Inflammatory macrophage treated with lipopolysaccharide for 4 hours (primary cell): ENCODE measurements at regions not wholly inside any gene's neighbourhood (a gene's known extent, or its start where the extent isn't known, plus 50 kb on each side); places are given as distances from the start of the nearest gene placed in this dataset.

ENCODE experiments used
- DNase-seq: peaks from one replicate; pipeline ENCODE4 v3.0.0-alpha.2; 2020

DNA sequence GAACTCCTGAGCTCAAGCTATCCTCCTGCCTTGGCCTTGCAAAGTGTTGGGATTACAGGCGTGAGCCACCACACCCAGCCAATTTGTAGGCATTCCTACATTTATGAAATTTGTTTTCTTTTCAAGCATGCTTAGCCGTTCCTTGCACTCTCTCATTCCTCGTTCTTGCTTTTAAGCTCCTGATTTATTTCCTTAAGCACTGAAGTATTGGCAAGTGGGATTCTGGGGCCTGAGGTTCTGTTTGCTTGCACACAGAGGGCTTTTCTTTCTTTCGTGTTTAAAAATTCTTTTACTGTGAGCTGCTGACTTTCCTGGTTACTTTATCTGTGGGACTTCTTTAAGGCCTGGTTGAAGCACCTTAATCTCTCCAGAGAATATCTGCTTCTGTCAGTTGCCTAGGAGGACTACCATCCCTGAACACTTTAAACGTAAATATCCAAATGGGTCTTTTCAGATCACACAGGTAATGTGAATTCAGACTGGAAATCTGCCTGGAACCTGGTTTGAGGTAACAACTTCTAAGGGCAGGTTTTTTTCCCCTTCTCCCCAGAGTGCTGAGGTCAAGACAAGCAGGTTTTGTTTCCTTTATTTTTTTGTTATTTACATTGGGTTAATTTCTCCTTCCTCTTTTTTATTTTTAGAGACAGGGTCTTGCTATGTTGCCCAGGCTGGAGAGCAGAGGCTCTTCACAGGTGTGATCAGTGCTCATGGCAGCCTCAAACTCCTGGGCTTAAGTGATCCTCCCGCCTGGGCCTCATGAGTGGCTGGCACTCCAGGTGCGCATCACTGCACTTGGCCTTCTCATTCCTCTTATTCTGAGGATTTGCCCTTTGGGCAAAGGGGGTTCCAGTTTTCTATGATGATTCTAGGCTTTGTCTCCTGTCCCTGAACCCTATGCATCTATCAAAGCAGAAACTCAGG lies 102.9 kb downstream of the PFKFB3 start:
- DNase-seq = no peak

DNA sequence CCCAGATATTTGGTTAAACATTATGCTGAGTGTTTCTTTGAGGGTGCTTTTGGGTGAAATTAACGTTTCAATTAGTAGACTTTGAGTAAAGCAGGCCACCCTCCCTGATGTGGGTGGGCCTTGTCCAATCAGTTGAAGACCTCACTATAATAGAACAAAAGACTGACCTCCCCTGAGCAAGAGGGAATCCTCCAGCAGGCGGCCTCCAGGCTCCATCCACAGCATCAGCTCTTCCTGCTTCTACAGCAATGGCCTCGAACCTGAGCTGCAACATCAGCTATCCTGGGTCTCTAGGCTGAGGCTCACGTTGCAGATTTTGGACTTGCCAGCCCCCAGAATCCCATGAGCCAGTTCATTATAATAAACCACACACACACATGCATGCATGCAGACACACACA lies 104.2 kb downstream of the PFKFB3 start:
- DNase-seq = no peak

DNA sequence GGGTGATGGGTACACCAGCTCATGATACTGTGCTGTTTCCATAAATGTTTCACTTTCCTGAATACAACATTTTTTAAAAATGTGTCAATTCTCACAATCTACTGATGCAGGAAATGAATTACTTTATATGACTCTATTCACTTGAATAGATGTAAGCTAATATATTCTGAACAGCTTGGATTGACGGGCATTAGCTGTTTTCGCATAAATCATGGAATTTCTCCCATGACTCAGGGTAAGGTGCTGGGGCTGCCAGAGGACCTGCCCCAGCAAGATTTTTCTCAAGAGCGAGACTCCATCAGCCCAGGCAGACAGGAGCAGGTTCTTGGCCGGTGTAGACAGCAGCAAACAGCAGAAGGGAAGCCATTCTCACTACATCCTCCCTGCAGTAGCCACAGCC lies 107.1 kb downstream of the PFKFB3 start:
- no peak for DNase-seq

DNA sequence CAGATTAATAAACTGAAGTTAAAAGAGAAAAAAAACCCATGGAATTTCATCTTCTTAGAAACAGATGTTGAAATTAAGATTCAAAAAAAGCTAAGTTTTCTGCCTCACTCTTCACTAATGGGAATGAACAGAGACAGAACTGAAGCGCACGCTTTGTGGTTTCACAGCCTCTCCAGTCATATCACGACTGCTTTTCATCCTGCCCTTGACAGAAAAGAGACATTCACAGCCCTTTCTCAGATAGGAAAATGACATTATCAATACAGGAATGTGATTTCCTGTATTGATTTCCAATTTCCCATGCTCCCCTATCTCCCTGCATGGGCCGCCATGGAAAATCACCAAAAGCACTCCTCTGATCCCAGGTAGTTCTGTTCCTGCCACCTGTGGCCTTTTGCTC lies 108.2 kb downstream of the PFKFB3 start:
- no peak for DNase-seq

DNA sequence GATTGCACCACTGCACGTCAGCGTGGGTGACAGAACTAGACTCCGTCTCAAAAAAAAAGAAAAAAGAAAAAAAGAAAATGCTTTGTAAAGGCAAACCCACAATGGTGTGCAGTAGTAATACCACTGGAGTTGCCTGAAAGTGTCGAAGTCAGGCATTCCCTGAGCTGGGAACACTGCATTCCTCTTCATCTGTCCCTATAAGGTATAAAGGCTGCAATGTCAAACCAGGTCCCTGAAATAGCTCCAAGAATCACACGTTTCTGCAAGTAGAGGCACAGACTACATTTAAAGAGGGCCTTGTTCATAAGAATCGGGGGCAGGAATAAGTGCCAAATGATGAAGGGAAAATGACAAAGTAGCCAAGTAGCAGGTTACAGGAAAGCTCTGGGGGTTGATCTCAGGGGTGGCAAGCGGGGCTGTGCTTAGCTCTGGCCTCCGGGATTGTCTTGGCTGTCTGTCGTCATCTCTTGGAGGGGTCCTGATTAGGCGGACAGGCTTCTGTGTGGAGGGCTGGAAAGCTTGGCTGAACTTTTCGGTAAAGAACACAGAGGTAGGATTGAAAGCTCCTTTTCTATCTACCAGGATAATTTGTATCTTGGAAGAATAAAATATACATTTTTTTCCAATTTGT lies 109.1 kb downstream of the PFKFB3 start:
- DNase-seq = no peak

DNA sequence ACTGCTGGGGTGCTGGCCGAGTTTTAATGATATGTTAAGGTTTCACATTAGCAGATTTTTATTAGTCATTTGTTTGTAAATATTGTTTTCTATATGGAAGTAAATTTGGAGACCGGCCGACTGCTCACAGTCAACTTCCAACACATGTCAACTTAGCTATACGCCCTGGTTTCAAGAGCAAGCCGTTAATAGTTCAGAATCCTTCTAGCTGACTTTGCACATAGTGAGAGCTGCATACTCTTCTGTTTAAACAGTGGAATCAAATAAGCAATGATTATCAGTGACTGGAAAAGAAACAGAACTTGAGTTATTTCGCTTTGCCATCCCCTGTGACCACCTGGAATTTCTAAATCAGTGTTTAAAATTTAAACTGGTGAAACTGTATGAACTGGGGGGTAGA lies 109.9 kb downstream of the PFKFB3 start:
- no peak for DNase-seq

DNA sequence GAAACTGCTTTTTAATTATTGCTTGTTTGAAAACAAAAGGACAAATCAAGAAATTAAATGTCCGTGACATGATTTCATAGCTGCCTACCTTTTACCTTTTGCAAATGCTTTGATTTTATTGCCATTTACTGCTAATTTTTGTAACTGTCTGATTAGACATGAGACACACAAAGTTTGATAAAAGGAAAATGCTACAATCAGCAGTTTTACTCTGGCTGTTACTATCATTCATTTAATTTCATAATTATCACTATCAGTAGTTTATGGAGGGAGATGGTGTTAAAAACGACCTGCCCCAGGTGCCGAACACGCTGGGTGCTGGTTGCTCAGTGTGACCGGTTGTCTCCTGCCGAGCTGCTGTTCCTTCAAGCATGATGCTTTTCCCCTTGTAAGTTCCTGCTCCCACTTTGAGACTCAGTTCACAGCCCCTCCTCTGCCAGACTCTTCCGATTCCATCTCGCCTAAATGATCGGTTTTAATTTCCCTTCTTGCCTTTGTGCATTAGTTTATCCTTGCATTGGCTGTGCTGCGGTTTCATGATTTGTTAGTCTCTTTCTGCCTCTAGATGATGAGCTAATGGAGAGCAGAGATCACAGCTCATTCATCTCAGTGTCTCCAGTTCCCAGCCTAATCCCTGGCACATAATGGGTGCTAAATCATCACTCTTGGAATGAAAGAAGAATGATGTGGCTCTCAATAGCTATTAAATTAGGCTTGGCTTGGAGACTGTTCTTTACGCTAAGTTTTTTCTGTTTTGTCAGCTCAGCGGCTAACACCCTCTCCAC lies 110.6 kb downstream of the PFKFB3 start:
- no peak for DNase-seq

DNA sequence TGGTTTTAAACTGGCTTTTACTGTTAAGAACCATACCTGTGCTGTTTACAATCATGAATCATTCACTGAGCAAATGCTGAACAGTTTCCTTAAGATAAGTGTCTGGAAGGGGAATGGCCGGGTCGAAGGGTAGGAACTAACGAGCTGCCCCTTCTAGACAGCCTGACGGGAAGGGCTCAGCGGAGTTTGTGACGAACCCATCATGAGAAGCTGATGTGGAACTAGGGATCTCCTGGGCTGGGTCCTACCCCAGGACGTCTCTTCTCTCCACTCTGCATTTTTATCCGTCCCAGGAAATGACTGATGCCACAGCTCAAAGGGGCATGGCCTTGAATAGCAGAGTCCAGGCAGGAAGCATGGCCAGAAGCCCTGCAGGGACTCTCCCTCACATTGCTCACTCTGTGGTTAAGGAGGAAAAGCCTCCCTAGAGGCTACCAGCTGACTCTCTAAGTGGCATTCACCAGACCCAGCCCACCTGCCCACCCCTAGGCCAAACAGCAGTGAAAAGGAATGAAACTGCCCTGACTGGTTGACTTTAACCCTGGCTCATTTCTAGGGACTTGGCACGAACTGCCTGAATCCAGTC lies 112.0 kb downstream of the PFKFB3 start:
- DNase-seq = no peak

DNA sequence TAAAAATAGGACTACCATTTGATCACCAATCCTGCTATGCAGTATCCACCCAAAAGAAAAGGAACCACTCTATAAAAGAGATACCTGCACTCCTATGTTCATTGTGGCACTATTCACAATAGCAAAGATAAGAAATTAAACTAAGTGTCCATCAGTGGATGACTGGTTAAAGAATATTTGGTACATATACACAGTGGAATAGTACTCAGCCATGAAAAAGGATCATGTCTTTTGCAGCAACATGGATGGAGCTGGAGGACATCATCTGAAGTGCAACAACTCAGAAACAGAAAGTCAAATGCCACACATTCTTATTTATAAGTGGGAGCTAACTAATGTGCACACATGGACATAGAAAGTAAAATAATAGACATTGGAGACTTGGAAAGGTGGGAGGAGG lies 116.4 kb downstream of the PFKFB3 start:
- DNase-seq = no peak

DNA sequence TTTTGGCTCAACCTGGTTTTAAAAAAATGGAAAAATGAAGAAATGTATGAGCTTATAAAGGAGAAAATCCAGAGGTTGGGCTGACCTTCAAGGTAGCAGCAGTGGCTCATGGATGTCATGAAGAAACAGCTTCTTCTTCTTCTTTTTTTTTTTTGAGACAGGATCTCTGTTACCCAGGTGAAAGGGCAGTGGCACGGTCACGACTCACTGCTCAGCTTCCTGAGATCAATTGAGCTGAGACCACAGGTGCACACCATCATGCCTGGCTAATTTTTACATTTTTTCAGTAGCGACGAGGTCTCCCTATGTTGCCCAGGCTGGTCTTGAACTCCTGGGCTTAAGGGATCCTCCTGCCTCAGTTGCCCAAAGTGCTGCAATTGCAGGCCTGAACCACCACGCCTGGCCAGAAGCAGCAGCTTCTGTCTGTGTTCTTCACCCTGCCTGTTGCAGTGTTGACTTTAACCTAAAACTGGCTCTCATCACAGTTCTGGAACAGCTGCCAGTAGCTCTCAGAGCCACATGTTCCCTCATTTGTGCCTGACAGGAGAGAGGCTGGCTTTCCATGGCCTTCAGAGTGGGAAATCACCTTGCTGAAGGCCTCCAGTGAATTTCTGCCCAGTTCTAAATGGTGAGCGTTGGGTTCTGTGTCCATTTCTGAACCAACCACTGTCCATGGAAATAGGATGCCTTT lies 117.7 kb downstream of the PFKFB3 start:
- DNase-seq = no peak

DNA sequence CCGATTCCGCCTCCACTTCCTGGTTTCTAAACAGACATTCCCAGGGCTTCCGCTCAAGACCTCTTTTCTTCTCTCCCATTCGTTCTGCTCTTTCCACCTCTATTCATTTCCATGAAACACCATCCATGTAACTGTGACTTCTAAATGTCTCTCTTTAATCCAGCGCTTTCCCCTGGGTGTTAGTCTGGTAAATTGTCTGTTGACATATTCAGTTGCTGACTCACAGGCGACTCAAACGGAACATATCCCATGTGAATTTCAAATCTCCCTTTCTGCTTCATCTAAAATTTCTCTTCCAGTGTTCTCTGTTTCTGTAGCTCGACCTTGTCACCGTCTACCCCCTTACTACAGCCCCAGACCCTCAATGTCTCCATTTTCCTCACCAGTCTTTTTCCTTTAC lies 119.1 kb downstream of the PFKFB3 start:
- DNase-seq = no peak

DNA sequence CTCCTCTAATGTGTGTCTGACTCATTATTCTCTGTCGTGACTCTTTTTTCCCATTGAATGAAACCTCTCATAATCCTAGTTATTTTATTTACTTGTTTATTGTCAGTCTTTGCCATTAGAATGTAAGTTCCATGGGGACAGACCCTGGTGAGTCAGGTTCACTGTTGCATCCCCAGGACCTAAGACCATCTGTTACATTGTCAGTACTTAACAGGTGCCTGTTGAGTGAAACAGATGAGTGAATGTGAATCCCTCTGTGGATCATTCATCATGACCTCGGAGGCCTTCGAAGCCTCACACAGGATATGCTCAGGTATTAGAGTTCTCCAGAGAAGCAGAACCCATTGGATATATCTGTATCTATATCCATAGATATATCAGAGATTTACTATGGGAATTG lies 120.1 kb downstream of the PFKFB3 start:
- no peak for DNase-seq

DNA sequence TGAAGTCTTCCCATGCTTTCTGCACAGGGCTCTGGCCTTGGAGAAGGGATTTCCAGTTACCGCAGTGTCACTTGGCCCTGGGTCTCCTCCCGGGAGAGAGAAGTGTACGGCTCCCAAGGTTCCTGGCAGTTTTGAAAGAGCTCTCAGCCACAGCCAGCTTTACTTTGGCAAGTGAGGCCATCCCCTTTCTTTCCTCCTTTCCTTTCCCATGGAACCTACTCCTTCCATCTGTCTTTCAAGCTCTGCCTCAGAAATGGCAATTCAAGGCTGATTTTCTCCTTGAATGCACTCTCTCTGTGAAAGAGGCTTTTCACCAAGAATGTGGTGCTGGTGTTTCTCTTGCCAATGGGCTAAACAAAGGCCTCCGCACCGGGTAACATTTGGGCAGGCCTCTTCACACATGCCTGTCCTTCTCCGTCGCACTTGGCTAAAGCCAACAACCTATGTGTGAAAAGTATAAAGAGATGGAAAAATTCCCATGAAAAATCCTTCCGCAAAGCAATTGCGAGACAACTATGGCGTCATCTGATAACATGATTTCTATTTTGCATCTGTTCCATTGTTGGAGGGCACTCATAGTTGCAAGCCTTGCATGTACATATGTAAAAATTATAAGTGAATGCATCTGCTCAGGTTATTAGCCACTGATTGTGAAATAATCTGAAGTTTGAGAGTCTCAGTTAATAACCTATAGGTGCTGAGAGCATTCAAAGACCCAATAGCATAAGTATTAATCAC lies 125.4 kb downstream of the PFKFB3 start:
- no peak for DNase-seq

DNA sequence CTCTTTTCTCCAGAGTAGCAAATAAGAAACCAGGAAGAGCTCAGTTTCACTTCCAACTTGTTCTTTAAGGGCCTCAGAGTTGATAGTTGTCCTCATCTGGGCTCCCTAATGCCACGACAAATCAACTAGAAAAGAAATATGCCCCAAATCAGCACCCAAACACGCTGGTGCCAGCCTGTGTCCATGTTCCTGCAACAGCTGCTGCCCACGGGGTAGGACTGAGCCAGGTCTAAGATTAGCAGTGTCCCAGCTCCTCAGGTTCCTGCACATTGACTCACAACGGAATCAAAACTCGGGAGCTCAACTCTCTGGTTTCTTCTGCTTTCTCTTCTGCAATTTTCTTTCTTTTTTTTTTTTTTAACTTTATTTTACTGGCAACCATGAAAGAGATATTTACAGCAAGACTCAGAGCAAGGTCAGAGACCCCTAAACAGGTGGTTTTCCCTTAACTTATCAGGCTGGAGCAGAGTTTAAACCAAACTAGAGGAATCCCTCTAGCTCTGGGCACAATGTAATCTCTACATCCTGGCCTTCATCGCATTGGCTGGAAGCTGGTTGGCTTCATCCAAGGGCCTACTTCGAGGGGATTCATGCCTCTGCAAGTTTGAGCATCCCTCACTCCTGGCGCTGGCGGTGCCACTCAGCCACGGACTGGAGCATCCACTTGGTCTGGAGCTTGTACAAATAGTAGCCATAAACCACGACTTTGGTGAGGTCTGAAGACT lies 126.1 kb downstream of the PFKFB3 start:
- peak; percentile 85 for DNase-seq

DNA sequence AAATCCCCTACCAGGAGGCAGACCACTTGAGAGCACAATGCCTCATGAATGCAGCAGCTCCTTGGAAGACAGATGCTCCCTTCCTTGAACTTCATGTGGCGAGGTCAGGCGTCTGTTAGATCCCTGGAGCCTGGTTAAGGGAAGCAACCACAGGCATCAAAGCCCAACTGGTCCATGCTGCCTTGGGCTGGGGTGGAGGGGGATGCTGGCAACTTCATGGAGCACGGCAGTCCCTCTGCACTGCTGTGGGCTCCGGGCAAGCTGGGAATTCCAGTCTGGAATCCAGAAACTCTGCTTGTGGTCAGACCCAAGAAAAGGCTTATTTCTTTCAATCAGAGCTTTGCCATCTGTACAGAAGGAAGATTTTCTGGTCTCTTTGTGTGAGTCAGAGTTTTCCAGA lies 130.4 kb downstream of the PFKFB3 start:
- no peak for DNase-seq

DNA sequence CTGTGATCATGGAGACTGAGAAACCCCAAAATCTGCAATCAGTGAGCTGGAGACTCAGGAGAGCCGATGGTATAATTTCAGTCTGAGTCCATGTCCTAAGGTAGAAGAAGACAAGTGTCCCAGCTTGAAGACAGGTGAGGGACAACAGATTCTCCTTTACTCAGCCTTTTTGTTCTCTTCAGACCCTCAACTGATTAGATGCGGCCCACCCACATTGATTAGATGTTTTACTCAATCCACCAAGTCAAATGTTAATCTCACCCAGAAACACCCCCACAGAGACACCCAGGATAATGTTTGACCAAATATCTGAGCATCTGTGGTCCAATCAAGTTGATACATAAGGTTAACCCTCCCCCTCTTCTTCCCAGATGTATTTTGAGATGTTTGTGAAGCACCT lies 131.2 kb downstream of the PFKFB3 start:
- no peak for DNase-seq

DNA sequence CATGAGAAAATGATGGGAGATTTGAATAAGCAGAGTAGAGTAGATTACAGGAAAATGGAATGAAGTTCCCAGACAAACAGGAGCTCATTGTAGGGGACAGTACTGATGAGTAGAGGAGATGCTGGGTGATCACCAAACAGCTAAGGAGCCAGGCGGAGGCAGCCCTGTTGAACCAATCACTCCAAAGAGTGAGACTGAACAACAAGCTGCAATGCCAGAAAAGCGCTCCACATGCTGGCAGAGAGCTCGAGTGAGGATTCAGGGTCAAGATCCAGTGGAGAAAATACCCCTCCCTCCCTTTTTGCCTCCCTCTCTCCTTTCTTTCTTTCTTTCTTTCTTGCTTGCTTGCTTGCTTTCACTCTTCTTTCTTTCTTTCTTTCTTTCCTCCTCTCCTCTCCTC lies 133.3 kb downstream of the PFKFB3 start:
- no peak for DNase-seq

DNA sequence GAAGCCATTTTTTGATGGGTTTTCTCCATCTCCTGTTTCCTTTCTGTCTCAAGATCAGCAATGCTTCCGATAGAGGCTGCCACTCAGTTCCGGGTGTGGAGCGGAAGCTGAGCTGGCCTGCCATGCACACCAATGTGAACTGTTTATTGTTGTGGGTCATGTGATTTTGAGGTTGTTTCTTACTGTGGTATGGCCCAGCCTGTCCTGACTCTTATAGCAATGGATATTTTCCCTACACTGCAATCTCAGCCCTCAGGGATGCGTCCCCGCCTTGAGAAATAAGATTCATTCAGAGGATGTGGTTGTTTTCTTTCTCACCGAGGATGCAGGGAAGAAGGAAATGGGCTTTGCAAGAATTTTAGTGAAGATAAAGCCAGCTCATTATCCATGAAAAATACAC lies 134.7 kb downstream of the PFKFB3 start:
- no peak for DNase-seq

DNA sequence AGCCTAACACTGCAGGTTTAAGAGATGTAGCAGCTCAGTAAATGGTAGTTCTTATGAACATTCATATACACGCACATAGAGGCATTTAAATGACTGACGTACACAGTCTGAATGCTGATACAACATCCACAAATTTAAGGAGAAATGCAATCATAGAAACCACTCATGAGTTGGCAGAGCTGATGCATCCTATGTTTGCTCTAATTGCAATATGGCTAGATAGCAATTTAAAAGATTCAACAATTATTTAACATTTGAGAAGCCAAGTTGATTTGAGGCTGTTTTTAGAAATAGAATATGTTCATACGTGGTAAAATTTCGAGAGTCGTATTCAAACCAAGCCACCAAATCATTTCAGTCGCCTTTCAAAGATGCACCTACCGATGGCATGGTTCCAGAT lies 135.6 kb downstream of the PFKFB3 start:
- no peak for DNase-seq

DNA sequence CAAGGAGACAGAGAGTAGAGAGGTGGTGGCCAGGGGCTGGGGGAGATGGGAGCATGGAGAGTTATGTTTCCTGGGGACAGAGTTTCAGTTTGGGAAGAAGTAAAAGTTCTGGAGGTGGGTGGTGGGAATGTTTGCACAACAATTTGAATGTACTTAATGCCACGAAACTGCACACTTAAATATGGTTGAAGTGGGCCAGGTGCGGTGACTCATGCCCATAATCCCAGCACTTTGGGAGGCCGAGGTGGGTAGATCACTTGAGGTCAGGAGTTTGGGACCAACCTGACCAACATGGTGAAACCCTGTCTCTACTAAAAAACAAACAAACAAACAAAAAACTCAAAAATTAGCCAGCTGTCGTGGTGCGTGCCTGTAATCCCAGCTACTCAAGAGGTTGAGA lies 137.2 kb downstream of the PFKFB3 start:
- no peak for DNase-seq

DNA sequence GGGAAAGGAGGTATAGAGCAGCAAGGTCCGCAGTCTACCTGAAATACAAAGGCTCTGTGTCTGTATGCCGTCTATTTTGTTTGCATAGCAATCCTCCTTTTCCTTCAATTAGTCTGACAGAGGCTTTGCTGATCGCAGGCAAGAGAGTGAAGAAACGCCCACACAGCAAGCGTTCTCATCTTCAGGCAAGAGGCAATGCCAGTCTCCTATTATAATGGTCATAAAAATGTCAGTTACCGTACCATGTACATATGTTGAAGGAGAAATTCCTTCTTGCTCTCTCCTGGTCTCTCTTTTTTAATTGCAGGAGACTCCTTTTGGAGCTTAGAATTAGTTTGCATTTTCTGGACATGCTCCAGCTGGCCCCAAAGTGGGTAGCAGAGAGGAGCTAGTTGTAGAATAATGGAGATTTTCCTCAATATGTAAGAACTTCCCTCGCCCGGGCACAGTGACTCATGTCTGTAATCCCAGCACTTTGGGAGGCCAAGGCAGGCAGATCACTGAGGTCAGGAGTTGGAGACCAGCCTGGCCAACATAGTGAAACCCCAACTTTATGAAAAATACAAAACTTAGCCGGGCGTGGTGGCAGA lies 139.5 kb downstream of the PFKFB3 start:
- DNase-seq = no peak
